ENCODE measurements at regions not wholly inside any gene's neighbourhood (a gene's known extent, or its start where the extent isn't known, plus 50 kb on each side); places are given as distances from the start of the nearest gene placed in this dataset.
"Not testable (repeated sequence)": the region's sequence is repeated elsewhere in the genome, so short reads cannot be mapped to it uniquely, and the experiment has no call there.

DNA sequence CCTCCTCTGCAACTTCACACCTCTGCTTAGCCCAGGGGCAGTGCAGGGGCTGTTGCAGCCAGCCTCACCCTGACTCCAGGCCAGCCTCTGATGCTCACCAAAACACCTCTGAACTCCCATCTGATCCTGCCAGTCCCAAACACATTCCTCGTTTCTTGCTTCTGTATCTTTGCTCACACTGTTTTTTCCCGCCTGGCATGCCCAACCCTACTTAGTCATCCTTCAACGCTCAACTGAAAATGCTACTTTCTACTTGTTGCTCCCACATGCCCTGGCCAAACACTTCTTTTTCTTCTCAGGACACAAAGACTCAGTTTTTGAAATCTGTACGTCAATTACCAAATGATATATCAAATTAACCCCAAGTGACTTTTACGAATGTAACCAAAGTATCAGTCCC is 140.8 kb upstream of the ZBED5 start:
- no peak for DNase-seq

- DNase-seq, result no peak
Measured at GRCh38 chr11:10996678-10997077, 138.8 kb upstream of the ZBED5 start.

- no peak for DNase-seq
Measured at GRCh38 chr11:10993640-10994039, 135.8 kb upstream of the ZBED5 start.

DNA sequence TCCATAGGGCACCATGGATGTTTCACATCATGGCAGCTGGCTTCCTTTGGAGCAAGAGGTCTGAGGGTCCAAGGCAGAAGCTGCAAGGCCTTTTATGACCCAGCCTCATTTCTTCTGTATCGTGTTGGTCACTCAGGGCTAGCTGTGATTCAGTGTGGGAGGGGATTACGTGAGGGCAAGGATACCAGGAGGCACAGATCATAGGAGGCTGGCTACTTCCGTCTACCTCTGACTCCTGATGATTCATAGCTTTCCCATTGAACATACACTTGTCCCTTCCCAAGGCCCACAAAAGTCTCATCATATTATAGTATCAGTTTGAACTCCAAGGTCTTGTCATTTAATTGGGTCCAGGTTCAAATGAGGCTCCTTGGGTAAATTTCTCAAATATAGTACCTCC is 135.3 kb upstream of the ZBED5 start:
- no peak for DNase-seq

GRCh38 chr11:10991393-10991792 is 133.5 kb upstream of the ZBED5 start:
- DNase-seq, result no peak

GRCh38 chr11:10990637-10991193 is 132.9 kb upstream of the ZBED5 start:
- no peak for DNase-seq

DNA sequence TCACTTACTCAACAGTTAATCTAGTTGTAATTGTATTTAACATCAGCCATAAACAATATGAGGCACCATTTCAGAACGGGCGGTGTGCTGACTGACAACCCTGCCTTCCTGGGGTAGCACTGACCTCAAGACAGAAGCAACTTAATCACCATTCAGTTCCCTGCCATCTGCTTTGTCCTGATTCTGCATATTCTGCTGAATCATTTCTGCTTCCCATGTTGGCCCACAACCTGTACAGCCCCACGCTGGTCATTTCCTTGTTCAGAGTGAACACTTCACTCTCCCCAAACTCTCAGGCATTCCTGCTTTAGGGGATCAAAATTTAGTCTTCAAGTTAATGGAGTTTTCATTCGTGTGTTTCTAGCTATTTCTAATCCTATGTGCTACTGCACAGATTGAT is 132.3 kb upstream of the ZBED5 start:
- DNase-seq, result no peak

DNA sequence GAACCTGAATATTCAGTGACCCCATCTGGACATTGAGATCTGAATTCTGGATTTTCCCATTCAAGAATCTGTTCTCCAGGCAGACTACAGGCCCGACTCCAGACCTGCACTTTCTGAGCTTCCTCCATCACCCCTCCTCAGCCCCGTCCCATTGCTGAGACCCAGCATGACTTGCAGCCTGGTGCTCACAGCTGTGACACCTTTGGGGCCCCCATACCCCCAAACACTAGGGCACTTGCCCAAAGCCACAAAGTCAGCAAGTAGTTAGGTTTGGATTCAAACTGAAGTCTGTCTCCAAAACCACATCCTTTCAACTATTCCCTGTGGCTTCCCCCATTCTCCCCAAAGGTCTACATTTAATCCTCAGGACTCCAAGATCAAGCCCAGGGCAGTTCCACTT is 128.2 kb upstream of the ZBED5 start:
- DNase-seq, result no peak

DNA sequence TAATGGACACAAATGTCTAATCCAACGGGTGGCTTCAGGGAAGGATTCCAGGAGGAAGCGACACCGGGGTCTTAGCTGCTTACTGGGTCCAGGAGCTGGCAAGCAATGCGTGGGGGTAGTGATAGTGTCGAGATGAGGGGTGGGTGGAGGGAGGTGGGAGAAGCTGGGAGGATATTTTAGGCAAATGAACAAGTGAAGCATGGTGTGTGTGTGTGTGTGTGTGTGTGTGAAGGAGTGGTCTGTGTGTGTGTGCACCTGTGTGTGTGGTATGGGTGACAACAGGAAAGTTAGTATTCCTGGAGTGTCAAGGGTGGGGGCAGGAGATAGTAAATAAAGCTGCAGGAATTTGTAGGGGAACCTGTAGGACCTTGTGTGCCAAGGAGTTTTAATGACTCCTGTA is 126.9 kb upstream of the ZBED5 start:
- DNase-seq, result no peak

- no peak for DNase-seq
Measured at GRCh38 chr11:10984250-10984649, 126.4 kb upstream of the ZBED5 start.

GRCh38 chr11:10982704-10983510 is 125.1 kb upstream of the ZBED5 start:
- DNase-seq, result no peak

DNA sequence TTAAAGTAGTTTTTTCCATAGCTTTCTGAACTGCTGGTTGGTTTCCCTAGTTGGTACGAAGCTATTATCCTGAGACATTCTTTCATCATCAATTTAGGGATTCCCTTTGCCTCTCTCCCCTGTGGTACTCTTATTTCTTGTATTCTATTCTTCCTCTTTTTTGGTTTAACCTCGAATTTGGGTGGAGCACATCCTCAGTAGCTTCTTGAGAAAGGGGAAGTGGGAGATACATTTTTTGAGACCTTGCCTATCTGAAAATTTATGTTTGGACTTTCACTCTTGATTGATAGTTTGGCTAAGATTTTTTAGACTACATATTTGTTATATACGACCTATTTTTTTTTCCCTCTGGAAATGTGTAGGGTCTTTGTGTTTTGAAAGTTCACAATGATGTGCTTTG is 121.7 kb upstream of the ZBED5 start:
- DNase-seq, result no peak

DNA sequence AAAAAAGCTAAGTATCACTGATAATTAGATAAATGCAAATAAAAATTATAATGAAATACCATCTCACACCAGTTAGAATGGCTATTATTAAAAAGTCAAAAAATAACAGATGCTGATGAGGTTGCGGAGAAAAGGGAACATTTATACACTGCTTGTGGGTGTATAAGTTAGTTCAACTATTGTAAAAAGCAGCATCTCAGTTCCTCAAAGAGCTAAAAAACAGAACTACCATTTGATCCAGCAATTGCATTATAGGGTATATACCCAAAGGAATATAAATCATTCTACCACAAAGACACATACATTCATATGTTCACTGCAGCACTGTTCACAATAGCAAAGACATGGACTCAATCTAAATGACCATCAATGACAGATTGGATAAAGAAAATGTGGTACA is 120.3 kb upstream of the ZBED5 start:
- DNase-seq, result no peak

GRCh38 chr11:10975287-10975721 is 117.5 kb upstream of the ZBED5 start:
- DNase-seq, result no peak

- DNase-seq, result no peak
Measured at GRCh38 chr11:10973416-10973815, 115.6 kb upstream of the ZBED5 start.

- DNase-seq, result no peak
Measured at GRCh38 chr11:10970926-10971325, 113.1 kb upstream of the ZBED5 start.

DNA sequence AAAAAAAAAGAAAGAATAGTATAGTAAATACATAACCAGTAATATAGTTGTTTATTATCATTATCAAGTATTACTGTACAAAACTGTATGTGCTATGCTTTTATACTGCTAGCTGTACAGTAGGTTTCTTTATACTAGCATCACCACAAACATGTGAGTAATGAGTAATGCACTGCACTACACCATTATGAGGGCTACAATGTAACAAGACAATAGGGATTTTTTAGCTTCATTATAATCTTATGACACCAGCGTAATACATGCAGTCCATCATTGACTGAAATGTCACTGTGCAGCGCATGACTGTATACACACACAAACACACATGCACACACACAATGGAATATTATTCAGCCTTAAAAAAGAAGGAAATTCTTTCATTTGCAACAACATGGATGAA is 111.5 kb upstream of the ZBED5 start:
- DNase-seq, result no peak

DNA sequence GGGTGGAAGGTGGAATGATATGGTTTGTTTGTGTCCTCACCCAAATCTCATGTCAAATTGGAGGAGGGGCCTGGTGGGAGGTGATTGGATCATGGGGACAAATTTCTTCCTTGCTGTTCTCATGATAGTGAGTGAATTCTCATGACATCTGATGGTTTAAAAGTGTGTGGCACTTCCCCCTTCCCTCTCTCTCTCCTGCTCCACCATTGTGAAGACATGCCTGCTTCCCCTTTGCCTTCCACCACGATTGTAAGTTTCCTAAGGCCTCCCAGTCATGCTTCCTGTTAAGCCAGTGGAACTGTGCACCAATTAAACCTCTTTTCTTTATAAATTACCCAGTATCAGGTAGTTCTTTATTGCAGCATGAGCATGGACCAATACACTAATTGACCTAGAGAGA is 99.0 kb upstream of the ZBED5 start:
- DNase-seq, result not testable (repeated sequence)

- DNase-seq, result no peak
Measured at GRCh38 chr11:10955616-10956015, 97.8 kb upstream of the ZBED5 start.

- no peak for DNase-seq
Measured at GRCh38 chr11:10954184-10954583, 96.3 kb upstream of the ZBED5 start.

DNA sequence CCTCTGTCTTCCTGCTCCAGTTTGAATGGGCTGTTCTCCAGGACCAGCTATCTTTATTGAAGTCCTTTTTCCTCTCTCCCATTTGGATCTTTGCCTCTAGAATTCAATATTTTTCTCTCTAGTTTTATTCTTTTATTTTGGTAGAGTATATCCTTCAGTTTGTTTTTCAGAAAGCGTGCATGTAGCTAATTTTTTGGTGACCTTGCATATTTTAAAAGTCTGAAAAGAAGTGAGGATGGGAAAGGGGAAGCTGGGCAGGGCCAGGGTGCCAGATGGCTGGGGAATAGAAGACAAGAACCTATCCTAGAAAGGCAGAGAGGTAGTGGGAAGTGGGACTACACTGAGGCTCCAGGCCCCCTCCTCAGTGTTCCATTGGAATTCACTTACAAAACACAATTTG is 95.0 kb upstream of the ZBED5 start:
- no peak for DNase-seq

DNA sequence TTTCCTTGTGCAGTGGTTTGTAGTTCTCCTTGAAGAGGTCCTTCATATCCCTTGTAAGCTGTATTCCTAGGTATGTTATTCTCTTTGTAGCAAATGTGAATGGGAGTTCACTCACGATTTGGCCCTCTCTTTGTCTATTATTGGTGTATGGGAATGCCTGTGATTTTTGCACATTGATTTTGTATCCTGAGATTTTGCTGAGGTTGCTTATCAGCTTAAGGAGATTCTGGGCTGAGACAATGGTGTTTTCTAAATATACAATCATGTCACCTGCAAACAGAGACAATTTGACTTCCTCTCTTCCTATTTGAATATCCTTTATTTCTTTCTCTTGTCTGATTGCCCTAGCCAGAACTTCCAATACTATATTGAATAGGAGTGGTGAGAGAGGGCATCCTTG is 90.1 kb upstream of the ZBED5 start:
- DNase-seq, result not testable (repeated sequence)

DNA sequence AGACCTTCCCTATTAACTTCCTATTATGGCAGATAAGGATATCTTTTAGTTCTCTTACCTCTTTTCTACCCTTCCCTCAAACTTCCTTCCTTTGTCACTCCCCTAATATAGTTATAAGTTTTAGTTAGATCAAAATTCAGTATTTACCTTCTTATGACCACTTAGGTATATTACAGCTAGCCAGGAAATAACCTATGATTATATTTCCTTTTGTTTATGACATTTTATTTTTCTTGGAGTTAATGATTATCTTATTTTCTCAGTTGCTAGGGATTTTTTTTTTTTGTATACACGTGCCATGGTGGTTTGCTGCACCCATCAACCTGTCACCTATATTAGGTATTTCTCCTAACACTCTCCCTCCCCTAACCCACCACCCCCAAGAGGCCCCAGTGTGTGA is 88.2 kb upstream of the ZBED5 start:
- DNase-seq, result no peak

DNA sequence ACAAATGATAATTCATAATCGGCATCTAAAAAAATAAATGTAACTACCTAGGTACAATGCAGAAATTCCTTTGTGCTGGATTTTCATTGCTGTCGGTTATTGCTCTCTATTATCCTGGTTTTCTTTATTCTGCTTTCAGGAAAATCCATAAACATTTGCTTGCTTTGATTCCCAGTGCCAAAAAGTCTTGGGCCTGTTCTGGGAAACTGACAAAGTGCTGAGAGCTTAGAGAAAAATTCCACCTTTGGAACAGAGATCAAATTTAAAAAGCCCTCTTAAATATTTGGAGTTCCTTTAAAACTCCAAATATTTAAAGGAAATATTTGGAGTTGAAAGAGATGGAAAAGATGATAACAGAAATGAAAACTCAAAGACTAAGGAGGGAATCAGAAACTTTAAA is 87.3 kb upstream of the ZBED5 start:
- no peak for DNase-seq

DNA sequence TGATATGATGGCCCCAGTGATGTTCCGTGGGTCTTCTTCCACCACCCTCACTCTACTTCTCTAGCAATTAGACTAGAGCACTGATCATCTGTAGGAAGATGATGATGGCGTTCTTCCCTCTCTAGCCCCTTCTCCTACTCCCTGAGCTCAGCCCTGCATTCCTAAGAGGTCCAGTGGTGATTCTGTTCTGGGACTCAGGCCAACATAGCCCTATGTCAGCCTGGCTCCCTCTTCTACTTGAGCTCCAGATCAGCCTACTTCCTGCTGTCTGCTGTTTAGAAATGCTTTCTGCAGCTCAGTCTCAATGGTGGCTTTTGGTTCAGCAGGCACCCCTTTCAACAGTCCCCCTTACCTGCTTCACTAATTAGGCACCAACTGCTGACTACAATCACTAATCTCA is 86.1 kb upstream of the ZBED5 start:
- no peak for DNase-seq

Measured in stimulated activated CD4-positive, alpha-beta T cell treated with anti-CD3 and anti-CD28 coated beads, Interleukin-4, amount 100 ng/mL, for 4 hours (primary cell).